Stimulated activated naive CD4-positive, alpha-beta T cell (primary cell): ENCODE measurements at regions not wholly inside any gene's neighbourhood (a gene's known extent, or its start where the extent isn't known, plus 50 kb on each side); places are given as distances from the start of the nearest gene placed in this dataset.

ENCODE experiments used
- DNase-seq, 6 experiments: peaks; one replicate each; lab custom pipeline; 2025; lab: John Stamatoyannopoulos, UW

DNA sequence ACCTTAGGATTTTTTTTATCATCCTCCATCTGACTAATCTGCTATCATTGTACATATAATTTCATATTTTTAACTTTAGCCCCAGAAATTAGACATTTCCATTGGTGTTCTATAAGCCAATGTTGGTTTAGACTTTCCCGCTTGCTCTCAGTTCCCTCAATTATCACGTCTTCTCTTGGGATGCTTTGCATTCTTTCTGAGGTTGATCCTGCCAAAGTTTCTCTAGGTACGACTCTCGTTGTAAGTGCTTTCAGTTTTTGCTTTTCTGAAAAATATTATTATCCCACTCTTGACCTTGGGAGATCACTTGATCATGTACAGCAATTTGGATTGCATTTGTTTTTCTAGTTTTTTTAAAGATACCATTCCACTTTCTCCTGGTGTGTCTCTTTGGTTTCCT lies 270.2 kb downstream of the IRS2 start:
- no peak for DNase-seq

GRCh38 chr13:109510013-109510412 lies 276.4 kb downstream of the IRS2 start:
- DNase-seq: no peak

GRCh38 chr13:109509154-109509900 lies 277.1 kb downstream of the IRS2 start:
- DNase-seq: no peak

DNA sequence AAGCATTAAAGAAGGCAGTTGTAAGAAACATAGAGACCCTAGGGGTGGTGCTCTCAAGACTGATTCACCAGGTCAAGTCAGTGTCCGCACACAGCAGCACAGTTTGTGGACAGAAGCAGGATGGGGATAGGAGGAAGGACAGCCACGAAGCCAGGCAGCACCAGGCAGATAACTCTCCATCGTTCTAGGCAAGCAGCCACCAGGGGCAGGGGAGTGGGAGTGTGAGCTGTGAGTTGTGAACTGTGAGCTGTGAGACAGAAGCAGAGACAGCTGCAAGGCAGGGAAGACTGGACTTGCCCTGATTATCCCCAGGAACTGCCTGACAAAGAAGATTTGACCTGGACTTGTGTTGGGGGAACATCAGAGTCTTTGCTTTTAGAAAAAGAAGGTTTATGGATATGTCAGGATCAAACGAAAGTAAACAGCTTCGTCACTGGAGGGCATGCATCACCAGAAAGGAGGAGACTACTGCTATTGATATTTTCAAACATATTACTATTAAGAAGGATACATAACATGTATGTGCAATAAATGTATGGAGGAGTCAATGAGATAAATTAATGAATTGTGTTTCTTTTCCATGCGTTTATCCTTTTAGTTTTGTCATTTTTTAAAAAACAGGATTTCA lies 286.1 kb downstream of the IRS2 start:
- no peak for DNase-seq

- DNase-seq: no peak
Observed at GRCh38 chr13:109497917-109498316, 288.5 kb downstream of the IRS2 start.

DNA sequence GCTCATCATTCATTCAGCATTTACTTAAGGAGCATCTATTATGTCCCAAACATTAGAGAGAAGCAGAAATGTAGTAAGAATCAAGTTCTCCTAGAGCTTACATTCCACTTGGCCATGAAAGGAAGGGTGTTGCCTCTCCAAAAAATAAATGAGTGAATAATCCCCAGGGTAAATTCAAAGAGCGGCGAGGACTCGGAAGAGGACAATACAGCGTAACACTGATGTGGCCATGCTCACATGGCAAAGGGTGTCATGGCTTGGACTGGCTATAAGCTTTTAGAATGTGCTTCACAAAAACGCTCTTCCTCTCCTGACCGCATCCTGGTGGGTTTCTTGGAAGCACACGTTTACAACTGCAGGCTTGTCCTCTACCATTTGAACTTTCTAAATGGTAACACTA lies 290.2 kb downstream of the IRS2 start:
- DNase-seq: no peak

GRCh38 chr13:109494925-109495369 lies 291.4 kb downstream of the IRS2 start:
- DNase-seq: no peak

GRCh38 chr13:109485136-109485794 lies 301.1 kb downstream of the IRS2 start:
- no peak for DNase-seq

DNA sequence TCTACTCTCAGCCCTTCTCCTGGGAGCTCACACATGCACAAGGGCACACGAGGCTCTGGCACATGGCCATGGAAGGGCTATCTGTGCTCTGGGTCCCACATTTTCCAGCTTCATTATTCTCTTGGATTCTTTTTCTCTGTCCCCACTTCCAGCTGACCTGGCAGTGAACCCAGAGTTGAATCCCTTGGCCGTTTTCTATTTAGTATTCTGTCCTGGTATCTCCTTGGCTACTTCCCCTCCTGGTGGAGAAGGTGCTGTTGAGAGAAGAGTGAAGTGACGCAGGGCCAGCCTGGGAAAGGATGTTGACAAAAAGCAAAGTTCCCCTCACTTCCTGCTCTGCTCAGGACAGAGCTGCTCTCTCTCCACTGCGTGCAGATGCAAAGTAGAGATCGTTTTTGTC lies 303.1 kb downstream of the IRS2 start:
- DNase-seq: no peak

DNA sequence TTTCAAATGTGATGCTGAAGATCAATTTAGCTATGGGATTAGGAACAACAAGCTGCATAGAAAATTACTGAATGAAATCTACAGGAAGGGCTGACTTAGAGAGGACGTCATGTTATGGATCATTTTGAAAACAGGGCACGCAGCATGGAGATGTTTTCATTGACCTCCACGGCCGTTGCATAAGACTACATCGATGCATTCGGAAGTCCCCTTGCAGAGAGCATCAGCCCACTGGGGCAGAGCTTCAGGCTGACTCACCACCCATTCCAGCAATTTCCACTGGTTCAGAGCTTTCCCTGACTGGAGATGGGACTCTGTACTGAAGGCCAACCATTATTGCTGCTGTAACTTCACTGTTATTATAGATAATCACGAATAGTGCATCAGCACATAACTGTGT lies 305.3 kb downstream of the IRS2 start:
- DNase-seq: no peak

DNA sequence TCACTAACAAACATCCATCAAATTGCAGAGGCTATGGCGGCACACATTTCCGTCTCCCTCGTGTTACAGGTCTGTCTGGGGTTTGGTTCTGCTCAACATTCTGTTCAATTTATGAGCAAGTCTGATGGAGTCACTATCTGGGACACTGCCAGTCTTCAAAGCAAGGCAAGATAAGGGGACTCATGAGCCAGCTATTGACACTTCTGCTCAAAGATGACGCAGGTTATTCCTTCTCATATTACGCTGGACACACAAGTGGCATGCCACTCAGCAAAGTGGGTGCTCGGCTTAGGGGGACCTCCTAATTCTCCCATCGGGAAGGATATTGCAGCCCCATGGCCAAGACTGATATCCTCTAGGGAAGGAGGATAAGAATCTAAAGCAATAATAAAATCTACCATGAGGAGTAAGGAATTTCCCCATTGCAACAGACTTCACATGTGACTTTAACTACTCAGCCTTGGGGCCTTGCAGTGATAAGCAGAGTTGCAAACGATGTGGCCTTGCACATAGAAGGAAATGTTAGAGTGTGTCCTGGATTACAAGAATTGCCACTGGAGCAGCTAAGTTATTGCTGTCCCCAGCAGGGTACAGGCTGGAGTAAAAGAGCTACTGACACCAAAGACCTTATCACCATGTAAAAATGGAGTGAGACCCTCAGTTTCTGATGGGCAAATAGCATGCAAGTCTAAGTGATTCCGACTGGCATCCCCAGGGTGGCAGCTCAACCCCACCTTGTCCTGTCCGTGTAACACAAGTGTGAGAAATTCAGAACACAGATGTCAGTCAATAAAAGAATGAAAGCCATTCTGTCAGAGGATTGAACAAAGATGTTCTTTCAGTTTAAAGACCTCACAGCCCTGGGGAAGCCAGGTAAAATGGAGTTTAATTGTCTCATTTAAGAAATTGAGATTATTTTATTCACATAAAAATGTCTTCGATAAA lies 306.1 kb downstream of the IRS2 start:
- no peak for DNase-seq

DNA sequence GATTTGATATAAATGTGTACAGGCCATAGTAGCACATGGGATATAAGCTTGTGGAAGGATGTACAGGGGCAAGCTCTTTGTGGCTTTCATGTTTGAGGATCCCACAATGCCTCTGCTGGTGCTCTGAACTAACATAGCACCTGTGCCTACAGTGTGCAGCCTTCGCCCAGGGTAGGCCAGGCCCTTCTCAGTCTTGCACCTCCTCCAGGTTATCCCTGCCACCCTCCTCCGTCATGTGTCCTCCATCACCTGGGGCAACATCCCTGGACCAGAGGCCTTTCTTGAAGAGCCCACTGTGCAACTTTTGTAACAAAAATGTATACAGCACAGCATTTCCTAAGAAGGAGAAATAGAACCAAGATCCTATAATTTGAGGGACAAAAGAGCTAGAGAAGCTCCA lies 306.8 kb downstream of the IRS2 start:
- no peak for DNase-seq

DNA sequence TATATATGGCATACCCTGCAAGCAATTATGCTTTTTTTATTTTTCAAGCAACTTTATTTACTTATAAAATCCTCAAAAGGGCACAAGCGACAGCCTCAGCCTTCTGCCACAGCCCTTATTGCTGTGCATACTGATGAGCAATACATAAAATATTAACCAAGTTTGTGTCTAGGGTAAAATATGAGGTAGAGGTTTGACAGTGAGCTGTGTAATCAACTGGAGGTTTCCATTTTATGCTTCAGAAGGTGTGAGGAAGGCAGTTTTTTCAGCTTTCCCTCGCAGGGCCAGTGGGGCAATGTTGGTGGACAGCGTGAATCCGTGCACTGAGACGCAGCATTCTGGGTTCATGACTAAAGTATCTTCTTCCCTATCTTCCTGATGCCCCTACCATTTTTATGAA lies 310.4 kb downstream of the IRS2 start:
- DNase-seq: no peak

DNA sequence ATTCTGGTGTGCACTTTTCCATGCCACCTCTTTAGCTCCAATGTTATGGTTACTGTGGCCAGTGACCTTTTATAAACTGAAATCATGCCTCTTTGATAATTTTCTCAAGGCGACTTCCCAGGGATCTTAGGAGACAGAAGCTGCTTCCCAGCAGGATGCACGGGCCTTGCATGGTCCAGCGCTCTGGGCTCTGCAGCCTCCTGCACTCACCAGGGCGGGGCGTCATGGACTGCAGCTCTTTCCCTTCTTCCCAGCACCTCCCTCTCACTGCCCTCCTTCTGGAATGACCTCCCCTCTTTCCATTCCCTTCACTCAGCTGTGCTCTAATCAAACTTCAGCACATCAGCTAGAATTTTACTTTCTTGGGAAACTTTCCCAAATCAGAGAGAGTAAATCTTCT lies 318.3 kb downstream of the IRS2 start:
- DNase-seq: no peak

- no peak for DNase-seq
Observed at GRCh38 chr13:109465148-109465547, 321.2 kb downstream of the IRS2 start.

DNA sequence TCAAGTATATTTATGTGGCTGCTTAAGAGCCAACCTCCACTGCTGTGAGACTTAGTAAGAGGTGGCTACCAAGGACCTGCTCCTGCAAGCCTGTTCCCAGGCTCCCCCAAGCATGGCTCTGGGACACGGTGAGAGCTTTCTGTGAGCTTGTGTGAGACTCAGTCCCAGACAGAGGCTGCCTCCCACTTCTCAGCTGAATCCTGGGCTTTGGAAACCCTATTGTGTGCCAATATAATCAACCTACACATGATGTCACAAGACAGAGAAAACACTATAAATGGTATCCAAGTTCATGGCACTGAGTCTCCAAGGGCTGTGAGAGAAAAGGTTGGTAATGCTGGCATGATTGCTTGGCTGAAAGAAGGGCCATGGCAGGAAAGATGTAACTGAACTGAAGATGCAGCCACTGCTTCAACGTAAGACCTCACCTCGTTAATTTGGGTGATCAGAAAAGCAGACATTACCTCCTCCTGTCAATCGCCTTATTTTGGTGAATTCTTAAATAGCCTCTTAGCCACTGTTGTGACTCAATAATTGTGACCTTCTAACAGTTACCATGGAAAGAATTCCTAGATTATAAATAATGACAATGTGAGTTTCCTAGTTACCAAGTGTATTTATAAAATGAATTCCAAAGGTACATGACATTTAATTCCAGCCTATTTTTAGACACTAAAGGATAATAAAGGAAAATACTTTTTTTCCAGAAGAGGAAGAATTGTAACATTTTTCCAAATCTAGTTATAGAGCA lies 332.0 kb downstream of the IRS2 start:
- DNase-seq: no peak

DNA sequence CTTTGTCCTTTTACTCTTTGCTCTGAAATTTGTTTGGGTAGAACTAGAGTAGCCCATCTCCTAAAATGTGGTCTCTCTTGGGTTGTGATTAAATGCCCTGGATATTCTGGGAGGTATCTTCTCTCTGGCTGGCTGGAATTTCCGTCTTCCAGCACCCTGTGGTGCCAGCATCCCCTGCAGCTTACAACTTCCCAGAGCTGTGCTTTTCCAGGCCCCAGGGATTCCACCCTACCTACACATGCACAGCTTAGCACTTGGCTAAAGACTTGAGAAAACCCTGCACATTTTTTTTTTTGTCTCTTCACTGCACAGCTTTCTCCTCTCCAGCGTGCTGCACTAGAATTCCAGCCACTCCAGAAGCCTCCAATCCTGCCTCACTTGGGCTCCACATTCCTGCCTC lies 334.7 kb downstream of the IRS2 start:
- no peak for DNase-seq

DNA sequence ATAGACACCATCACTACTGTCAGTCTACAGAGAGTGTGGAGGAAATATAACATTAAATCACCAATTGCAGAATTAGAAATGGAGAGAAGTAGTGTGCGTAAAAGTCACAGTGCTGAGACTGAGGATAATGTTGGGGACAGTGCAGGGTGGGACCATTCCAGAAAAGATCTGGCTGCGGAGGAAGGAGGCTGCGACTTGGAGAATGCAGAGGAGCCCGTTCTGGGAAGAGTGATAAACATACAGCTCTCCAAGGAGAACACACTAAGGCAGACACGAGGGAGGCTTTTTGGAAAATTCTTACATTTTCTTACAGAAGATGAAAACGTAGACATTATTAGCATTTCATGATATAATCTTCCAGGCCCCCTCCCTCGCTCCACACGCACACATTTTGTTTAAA lies 337.8 kb downstream of the IRS2 start:
- no peak for DNase-seq

DNA sequence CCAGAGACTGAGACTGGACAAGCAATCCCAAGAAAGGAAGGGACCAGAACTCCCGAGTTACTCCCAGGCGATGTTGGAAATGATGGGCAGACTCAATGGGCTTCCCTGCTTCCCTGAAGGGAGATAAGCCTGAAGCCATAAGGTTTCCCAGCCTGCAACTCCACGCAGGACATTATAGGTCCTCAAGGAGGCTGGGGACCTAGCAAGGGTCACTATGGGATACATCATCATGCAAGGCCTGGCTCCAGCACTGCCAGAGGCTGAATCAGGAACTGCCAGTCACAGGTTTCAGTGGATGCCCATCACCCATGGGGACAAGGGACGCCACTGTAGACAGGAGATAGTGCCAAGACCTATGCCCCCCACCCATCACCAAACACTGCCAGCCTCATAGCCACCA lies 338.7 kb downstream of the IRS2 start:
- no peak for DNase-seq

DNA sequence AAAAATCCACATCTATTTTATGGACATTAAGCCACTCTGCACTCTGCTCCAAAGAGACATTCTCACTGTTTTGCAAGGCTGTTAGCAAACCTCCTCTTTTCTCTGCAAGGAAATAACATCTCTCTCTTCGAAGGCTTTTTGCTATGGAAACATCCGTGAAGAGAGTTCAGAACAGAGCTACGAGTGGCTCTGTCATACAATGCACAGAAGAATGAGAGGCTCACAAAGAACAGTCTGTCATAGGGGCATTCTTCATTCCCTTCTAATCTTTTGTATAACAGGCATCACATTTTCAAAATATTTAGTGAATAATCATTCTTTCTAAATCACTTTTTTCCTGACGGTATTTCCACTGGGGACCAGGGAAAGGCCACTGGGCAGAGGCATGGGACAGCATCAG lies 346.1 kb downstream of the IRS2 start:
- DNase-seq: no peak

GRCh38 chr13:109439813-109440212 lies 346.6 kb downstream of the IRS2 start:
- no peak for DNase-seq

DNA sequence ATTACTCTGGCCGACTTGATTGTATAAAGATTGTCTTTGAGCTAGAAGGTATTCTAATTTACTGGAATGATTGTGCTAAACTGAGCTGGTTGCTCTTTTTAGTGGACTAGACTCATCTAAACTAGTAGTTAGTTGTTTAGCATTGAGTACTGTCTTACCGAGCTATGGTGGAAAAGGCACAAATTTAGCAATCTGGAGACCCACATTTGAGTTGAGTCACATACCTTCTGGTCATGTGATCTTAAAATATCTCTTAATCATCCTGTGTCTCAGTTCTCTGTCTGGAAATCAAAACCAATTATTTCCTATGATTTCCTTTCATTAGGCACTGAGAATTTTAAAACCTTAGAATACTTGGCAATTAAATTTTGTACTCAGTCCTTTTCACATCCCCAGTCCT lies 349.5 kb downstream of the IRS2 start:
- DNase-seq: no peak
